Activated B cell treated with CpG ODN at 0.5 μM for 24 hours (primary cell): ENCODE measurements at regions not wholly inside any gene's neighbourhood (a gene's known extent, or its start where the extent isn't known, plus 50 kb on each side); places are given as distances from the start of the nearest gene placed in this dataset.

Source experiments
- ATAC-seq: fragments of 200-7000 bp; cut with Tn5 transposase; one replicate; pipeline ENCODE4 v1.10.0; 2021; ENCODE audit warnings: low read depth, mild to moderate bottlenecking, moderate library complexity
- CTCF ChIA-PET: fragments of 350-600 bp; sonication (Branson Sonifier 250); formaldehyde crosslinking; loops from one replicate; lab custom pipeline; 2021; ENCODE audit warnings: antibody characterized with exemption; lab: Charles Lee
- POLR2A ChIA-PET: fragments of 350-600 bp; sonication (Branson Sonifier 250); formaldehyde crosslinking; loops from one replicate; lab custom pipeline; 2021; ENCODE audit warnings: antibody characterized with exemption; lab: Charles Lee
- DNase-seq: peaks from one replicate; pipeline ENCODE4 v3.0.0; 2022
- H3K27ac Mint-ChIP-seq: one replicate; pipeline ENCODE4 v1.8.0; 2020; ENCODE audit warnings: mixed read lengths
- H3K27me3 Mint-ChIP-seq: one replicate; pipeline ENCODE4 v1.8.0; 2021; ENCODE audit warnings: mixed read lengths
- H3K36me3 Mint-ChIP-seq: one replicate; pipeline ENCODE4 v1.8.0; 2021; ENCODE audit warnings: low read depth, mixed read lengths
- H3K4me1 Mint-ChIP-seq: one replicate; pipeline ENCODE4 v1.8.0; 2021; ENCODE audit warnings: mixed read lengths
- H3K4me3 Mint-ChIP-seq: one replicate; pipeline ENCODE4 v1.8.0; 2020; ENCODE audit warnings: mild to moderate bottlenecking, mixed read lengths
- H3K9me3 Mint-ChIP-seq: one replicate; pipeline ENCODE4 v1.8.0; 2020; ENCODE audit warnings: mixed read lengths
- CTCF ChIP-seq: fragments of 200-600 bp; IDR thresholded peaks from one replicate; pipeline ENCODE4 v1.8.0; 2022; ENCODE audit warnings: antibody characterized with exemption, mild to moderate bottlenecking
- intact Hi-C: fragments of 100-400 bp; cut with micrococcal nuclease; formaldehyde crosslinking; loops from one replicate; pipeline ENCODE4 v1.15.1; 2024

DNA sequence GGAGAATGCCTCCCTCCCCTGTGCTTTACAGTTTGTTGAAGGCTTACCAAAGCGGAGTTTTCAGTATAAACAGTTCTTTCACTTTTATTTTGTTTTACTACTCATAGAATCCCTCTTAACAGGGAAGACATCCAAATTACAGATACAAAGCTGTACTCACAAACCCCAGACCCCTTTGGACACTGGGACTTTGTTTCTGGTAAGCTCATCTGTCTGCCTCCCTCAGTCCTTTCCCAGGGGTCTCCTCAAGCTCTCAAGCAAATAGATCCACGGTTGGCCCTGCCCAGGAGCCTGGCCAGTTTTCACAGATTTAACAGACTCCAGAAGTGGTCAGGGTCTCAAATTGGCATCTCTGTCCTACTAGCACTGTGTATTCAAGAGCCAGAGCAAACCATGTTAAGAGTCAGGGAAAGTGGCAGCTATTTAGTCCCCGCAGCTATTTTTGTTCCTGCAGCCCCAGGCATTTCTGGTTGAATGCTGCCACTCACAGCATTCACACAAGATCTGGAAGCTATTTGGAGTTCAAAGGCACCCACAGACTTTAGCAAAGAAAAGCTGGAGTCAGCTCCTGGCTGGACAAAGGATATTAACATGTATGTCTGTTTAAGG is 54.2 kb downstream of the TMEM100 start:
- Mint-ChIP-seq H3K4me3 (no peak overlapping the region), H3K27me3 (peaks cover 4% of the 10 kb centered on the region), H3K36me3 (no peaks in the 10 kb centered on the region), H3K27ac (no peak overlapping the region), H3K4me1 (peaks cover 17% of the 10 kb centered on the region), H3K9me3 (peaks cover 4% of the 10 kb centered on the region)
- ATAC-seq (no peak), DNase-seq (no peak)
- TF ChIP-seq CTCF = no peak
- intact Hi-C loops = no loop called here
- ChIA-PET CTCF (no interaction called here), POLR2A (no interaction called here)

GRCh38 chr17:55666806-55667205 is 55.9 kb downstream of the TMEM100 start:
- no peaks in the 10 kb centered on the region for H3K9me3 Mint-ChIP-seq
- ATAC-seq (no peak), DNase-seq (no peak)
- peaks cover 4% of the 10 kb centered on the region for H3K27me3 Mint-ChIP-seq
- TF ChIP-seq CTCF = no peak
- no peak overlapping the region for H3K4me3 Mint-ChIP-seq
- intact Hi-C loops = no loop called here
- POLR2A ChIA-PET = no interaction called here
- no peaks in the 10 kb centered on the region for H3K36me3 Mint-ChIP-seq
- no peak overlapping the region for H3K27ac Mint-ChIP-seq
- H3K4me1 Mint-ChIP-seq = peaks cover 23% of the 10 kb centered on the region
- CTCF ChIA-PET = no interaction called here

DNA sequence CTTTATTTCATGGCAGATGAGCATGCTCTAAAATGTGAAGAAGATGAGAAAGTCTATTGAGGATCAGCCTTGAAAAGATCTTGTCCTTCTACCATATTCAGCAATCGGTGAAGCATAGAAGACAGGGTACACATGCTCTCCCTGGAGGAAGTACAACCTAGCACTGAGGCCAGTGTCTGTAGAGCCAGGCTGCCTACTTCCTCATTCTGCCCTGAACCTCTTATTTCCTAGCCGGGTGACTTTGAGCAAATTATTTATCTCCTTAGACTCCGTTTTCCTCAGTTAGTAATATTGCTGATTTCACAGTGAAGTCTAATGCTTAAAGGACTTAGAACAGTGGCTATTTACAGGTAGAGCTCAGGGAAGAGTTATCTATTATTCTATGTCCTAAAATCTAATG is 58.4 kb downstream of the TMEM100 start:
- H3K27me3 Mint-ChIP-seq = no peaks in the 10 kb centered on the region
- H3K36me3 Mint-ChIP-seq = no peaks in the 10 kb centered on the region
- H3K4me1 Mint-ChIP-seq = peaks cover 41% of the 10 kb centered on the region
- intact Hi-C loops = no loop called here
- CTCF ChIA-PET = no interaction called here
- H3K9me3 Mint-ChIP-seq = no peaks in the 10 kb centered on the region
- peak overlapping the region; percentile 41 for H3K27ac Mint-ChIP-seq
- POLR2A ChIA-PET = no interaction called here
- DNase-seq (peak; percentile 16), ATAC-seq (peak; percentile 99)
- peak overlapping the region; percentile 3 for H3K4me3 Mint-ChIP-seq
- no peak for TF ChIP-seq CTCF

GRCh38 chr17:55663400-55663799 is 59.3 kb downstream of the TMEM100 start:
- ATAC-seq (no peak), DNase-seq (no peak)
- no peak for TF ChIP-seq CTCF
- Mint-ChIP-seq H3K4me3 (no peak overlapping the region), H3K27ac (no peak overlapping the region), H3K4me1 (peaks cover 41% of the 10 kb centered on the region), H3K9me3 (no peaks in the 10 kb centered on the region), H3K27me3 (no peaks in the 10 kb centered on the region), H3K36me3 (no peaks in the 10 kb centered on the region)
- CTCF ChIA-PET = no interaction called here
- POLR2A ChIA-PET = no interaction called here
- intact Hi-C loops = no loop called here

DNA sequence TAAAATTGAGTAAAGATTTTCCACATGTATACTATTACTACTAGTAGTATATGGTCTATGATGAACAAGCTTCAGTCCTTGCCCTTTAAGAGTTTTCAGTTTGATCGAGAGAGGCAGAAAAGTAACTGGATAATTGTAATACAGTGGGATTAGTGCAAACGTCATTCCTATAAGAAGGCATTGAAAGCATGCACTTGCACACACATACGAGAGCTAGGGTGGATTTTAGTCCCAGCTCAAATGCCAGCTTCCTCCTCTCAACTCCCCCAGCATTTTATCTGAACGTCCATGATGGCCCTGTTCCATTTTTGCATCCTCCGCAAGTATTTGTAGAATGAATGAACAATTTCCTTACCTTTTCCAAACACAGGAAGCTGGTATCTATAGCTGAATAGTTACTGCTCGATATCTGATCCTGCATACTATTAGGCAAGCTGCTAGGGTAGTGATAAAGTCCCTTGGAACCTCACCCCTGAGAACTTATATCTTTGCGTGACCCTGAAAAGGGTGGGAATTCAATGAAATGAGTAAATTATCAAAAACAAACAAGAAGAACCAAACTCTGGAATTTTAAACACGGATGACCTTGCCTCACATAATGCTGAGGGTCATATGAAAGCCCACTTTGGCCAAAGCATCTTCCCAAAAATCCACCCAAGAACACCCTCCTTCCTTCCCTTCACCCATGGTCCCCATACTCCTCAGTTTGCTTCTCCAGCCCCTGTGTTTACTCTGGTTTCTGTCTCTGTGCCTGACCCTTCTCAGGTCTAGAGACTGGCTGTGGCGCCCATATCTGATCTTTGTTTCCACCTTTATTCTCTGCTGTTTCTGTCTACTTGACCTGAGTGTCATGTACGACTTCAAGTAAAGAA is 60.5 kb downstream of the TMEM100 start:
- Mint-ChIP-seq H3K36me3 (no peaks in the 10 kb centered on the region), H3K27ac (no peak overlapping the region), H3K4me3 (no peak overlapping the region), H3K27me3 (no peaks in the 10 kb centered on the region), H3K9me3 (no peaks in the 10 kb centered on the region), H3K4me1 (peaks cover 41% of the 10 kb centered on the region)
- ChIA-PET POLR2A (no interaction called here), CTCF (interaction anchor here (0.9 kb wide), 1 partner anchor 58 kb away, joined by 3 read pairs; no protein-coding TSS in a partner anchor)
- no peak for ATAC-seq
- no peak for TF ChIP-seq CTCF
- intact Hi-C loops = no loop called here
- DNase-seq = no peak
